ENCODE measurements at regions not wholly inside any gene's neighbourhood (a gene's known extent, or its start where the extent isn't known, plus 50 kb on each side); places are given as distances from the start of the nearest gene placed in this dataset.
"Not testable (repeated sequence)": the region's sequence is repeated elsewhere in the genome, so short reads cannot be mapped to it uniquely, and the experiment has no call there.

- Mint-ChIP-seq H3K4me3 (no peak overlapping the region), H3K36me3 (ENCODE audit: insufficient read depth) (no peaks in the 10 kb centered on the region), H3K27ac (ENCODE audit: low read depth) (no peak overlapping the region), H3K9me3 (no peaks in the 10 kb centered on the region), H3K27me3 (no peaks in the 10 kb centered on the region), H3K4me1 (no peaks in the 10 kb centered on the region)
- no peak for DNase-seq (ENCODE audit: low spot score in 2 of 2)
- ATAC-seq (replicated peaks; ENCODE audit: extremely low read depth, poor library complexity, severe bottlenecking): no peak
Measured at GRCh38 chr1:194442901-194443575, 1256.6 kb upstream of the B3GALT2 start.

- Mint-ChIP-seq H3K27ac (ENCODE audit: low read depth) (no peak overlapping the region), H3K36me3 (ENCODE audit: insufficient read depth) (no peaks in the 10 kb centered on the region), H3K4me1 (no peaks in the 10 kb centered on the region), H3K27me3 (no peaks in the 10 kb centered on the region), H3K4me3 (no peak overlapping the region), H3K9me3 (no peaks in the 10 kb centered on the region)
- ATAC-seq (replicated peaks; ENCODE audit: extremely low read depth, poor library complexity, severe bottlenecking) (no peak), DNase-seq (ENCODE audit: low spot score in 2 of 2) (no peak)
Measured at GRCh38 chr1:194437135-194437534, 1250.7 kb upstream of the B3GALT2 start.

- no peaks in the 10 kb centered on the region for H3K9me3 Mint-ChIP-seq
- H3K4me1 Mint-ChIP-seq: no peaks in the 10 kb centered on the region
- no peaks in the 10 kb centered on the region for H3K36me3 Mint-ChIP-seq (ENCODE audit: insufficient read depth)
Measured at GRCh38 chr1:194431121-194431520, 1244.7 kb upstream of the B3GALT2 start.

GRCh38 chr1:194420706-194421105 lies 1234.3 kb upstream of the B3GALT2 start:
- ATAC-seq (replicated peaks; ENCODE audit: extremely low read depth, poor library complexity, severe bottlenecking) (no peak), DNase-seq (ENCODE audit: low spot score in 2 of 2) (no peak)
- Mint-ChIP-seq H3K4me3 (no peak overlapping the region), H3K36me3 (ENCODE audit: insufficient read depth) (no peaks in the 10 kb centered on the region), H3K27me3 (no peaks in the 10 kb centered on the region), H3K27ac (ENCODE audit: low read depth) (no peak overlapping the region), H3K9me3 (no peaks in the 10 kb centered on the region), H3K4me1 (no peaks in the 10 kb centered on the region)

More at GRCh38 chr1:194431121-194431520, 1244.7 kb upstream of the B3GALT2 start:
- Mint-ChIP-seq H3K4me3 (no peak overlapping the region), H3K27ac (ENCODE audit: low read depth) (no peak overlapping the region), H3K27me3 (no peaks in the 10 kb centered on the region)
- no peak for DNase-seq (ENCODE audit: low spot score in 2 of 2)
- ATAC-seq (replicated peaks; ENCODE audit: extremely low read depth, poor library complexity, severe bottlenecking): no peak

GRCh38 chr1:194419721-194420120 lies 1233.3 kb upstream of the B3GALT2 start:
- H3K4me3 Mint-ChIP-seq: no peak overlapping the region
- H3K9me3 Mint-ChIP-seq: no peaks in the 10 kb centered on the region
- no peaks in the 10 kb centered on the region for H3K4me1 Mint-ChIP-seq
- H3K27ac Mint-ChIP-seq (ENCODE audit: low read depth): no peak overlapping the region
- no peaks in the 10 kb centered on the region for H3K36me3 Mint-ChIP-seq (ENCODE audit: insufficient read depth)
- DNase-seq (ENCODE audit: low spot score in 2 of 2) (no peak), ATAC-seq (replicated peaks; ENCODE audit: extremely low read depth, poor library complexity, severe bottlenecking) (no peak)
- no peaks in the 10 kb centered on the region for H3K27me3 Mint-ChIP-seq

- no peak for DNase-seq (ENCODE audit: low spot score in 2 of 2)
- H3K9me3 Mint-ChIP-seq: no peaks in the 10 kb centered on the region
- no peaks in the 10 kb centered on the region for H3K27me3 Mint-ChIP-seq
- ATAC-seq (replicated peaks; ENCODE audit: extremely low read depth, poor library complexity, severe bottlenecking): no peak
- no peaks in the 10 kb centered on the region for H3K36me3 Mint-ChIP-seq (ENCODE audit: insufficient read depth)
- peaks cover 5% of the 10 kb centered on the region for H3K4me1 Mint-ChIP-seq
- H3K27ac Mint-ChIP-seq (ENCODE audit: low read depth): no peak overlapping the region
- H3K4me3 Mint-ChIP-seq: no peak overlapping the region
Measured at GRCh38 chr1:194410756-194411155, 1224.3 kb upstream of the B3GALT2 start.

- H3K27ac Mint-ChIP-seq (ENCODE audit: low read depth); H3K4me1 Mint-ChIP-seq; H3K4me3 Mint-ChIP-seq; H3K27me3 Mint-ChIP-seq; H3K9me3 Mint-ChIP-seq; ATAC-seq (replicated peaks; ENCODE audit: extremely low read depth, poor library complexity, severe bottlenecking); H3K36me3 Mint-ChIP-seq (ENCODE audit: insufficient read depth); DNase-seq (ENCODE audit: low spot score in 2 of 2): not testable (repeated sequence)
Measured at GRCh38 chr1:194407238-194407637, 1220.8 kb upstream of the B3GALT2 start.

- no peak overlapping the region for H3K4me3 Mint-ChIP-seq
- no peak overlapping the region for H3K27ac Mint-ChIP-seq (ENCODE audit: low read depth)
- no peaks in the 10 kb centered on the region for H3K4me1 Mint-ChIP-seq
- no peak for DNase-seq (ENCODE audit: low spot score in 2 of 2)
- H3K36me3 Mint-ChIP-seq (ENCODE audit: insufficient read depth): no peaks in the 10 kb centered on the region
- no peaks in the 10 kb centered on the region for H3K27me3 Mint-ChIP-seq
- ATAC-seq (replicated peaks; ENCODE audit: extremely low read depth, poor library complexity, severe bottlenecking): no peak
- no peaks in the 10 kb centered on the region for H3K9me3 Mint-ChIP-seq
Measured at GRCh38 chr1:194394676-194395075, 1208.3 kb upstream of the B3GALT2 start.

GRCh38 chr1:194387531-194387930 lies 1201.1 kb upstream of the B3GALT2 start:
- H3K27ac Mint-ChIP-seq (ENCODE audit: low read depth): no peak overlapping the region
- H3K27me3 Mint-ChIP-seq: no peaks in the 10 kb centered on the region
- H3K9me3 Mint-ChIP-seq: no peaks in the 10 kb centered on the region
- no peaks in the 10 kb centered on the region for H3K4me1 Mint-ChIP-seq
- no peak for ATAC-seq (replicated peaks; ENCODE audit: extremely low read depth, poor library complexity, severe bottlenecking)
- H3K4me3 Mint-ChIP-seq: no peak overlapping the region
- no peak for DNase-seq (ENCODE audit: low spot score in 2 of 2)
- H3K36me3 Mint-ChIP-seq (ENCODE audit: insufficient read depth): no peaks in the 10 kb centered on the region

- ATAC-seq (replicated peaks; ENCODE audit: extremely low read depth, poor library complexity, severe bottlenecking): no peak
Measured at GRCh38 chr1:194378517-194378916, 1192.1 kb upstream of the B3GALT2 start.

GRCh38 chr1:194374649-194375048 lies 1188.2 kb upstream of the B3GALT2 start:
- Mint-ChIP-seq H3K27me3 (peaks cover 8% of the 10 kb centered on the region), H3K4me3 (no peak overlapping the region), H3K4me1 (no peaks in the 10 kb centered on the region), H3K27ac (ENCODE audit: low read depth) (no peak overlapping the region), H3K9me3 (no peaks in the 10 kb centered on the region), H3K36me3 (ENCODE audit: insufficient read depth) (no peaks in the 10 kb centered on the region)
- DNase-seq (ENCODE audit: low spot score in 2 of 2) (no peak), ATAC-seq (replicated peaks; ENCODE audit: extremely low read depth, poor library complexity, severe bottlenecking) (no peak)

More at GRCh38 chr1:194378517-194378916, 1192.1 kb upstream of the B3GALT2 start:
- Mint-ChIP-seq H3K27ac (ENCODE audit: low read depth) (no peak overlapping the region), H3K4me1 (no peaks in the 10 kb centered on the region), H3K36me3 (ENCODE audit: insufficient read depth) (no peaks in the 10 kb centered on the region), H3K27me3 (peaks cover 8% of the 10 kb centered on the region), H3K4me3 (no peak overlapping the region), H3K9me3 (peaks cover 6% of the 10 kb centered on the region)
- no peak for DNase-seq (ENCODE audit: low spot score in 2 of 2)

- H3K4me1 Mint-ChIP-seq: no peaks in the 10 kb centered on the region
- no peak for ATAC-seq (replicated peaks; ENCODE audit: extremely low read depth, poor library complexity, severe bottlenecking)
- H3K27ac Mint-ChIP-seq (ENCODE audit: low read depth): no peak overlapping the region
- H3K4me3 Mint-ChIP-seq: no peak overlapping the region
- no peaks in the 10 kb centered on the region for H3K36me3 Mint-ChIP-seq (ENCODE audit: insufficient read depth)
- H3K9me3 Mint-ChIP-seq: no peaks in the 10 kb centered on the region
- H3K27me3 Mint-ChIP-seq: no peaks in the 10 kb centered on the region
- DNase-seq (ENCODE audit: low spot score in 2 of 2): no peak
Measured at GRCh38 chr1:194372266-194372665, 1185.9 kb upstream of the B3GALT2 start.

- no peak for DNase-seq (ENCODE audit: low spot score in 2 of 2)
- Mint-ChIP-seq H3K27ac (ENCODE audit: low read depth) (no peak overlapping the region), H3K27me3 (no peaks in the 10 kb centered on the region), H3K9me3 (no peaks in the 10 kb centered on the region), H3K36me3 (ENCODE audit: insufficient read depth) (no peaks in the 10 kb centered on the region), H3K4me3 (no peak overlapping the region), H3K4me1 (no peaks in the 10 kb centered on the region)
- no peak for ATAC-seq (replicated peaks; ENCODE audit: extremely low read depth, poor library complexity, severe bottlenecking)
Measured at GRCh38 chr1:194369622-194370021, 1183.2 kb upstream of the B3GALT2 start.
